Activated CD4-positive, alpha-beta T cell treated with anti-CD3 and anti-CD28 coated beads, Interleukin-2, amount 50 U/mL, for 1 hour (primary cell): ENCODE measurements at regions not wholly inside any gene's neighbourhood (a gene's known extent, or its start where the extent isn't known, plus 50 kb on each side); places are given as distances from the start of the nearest gene placed in this dataset.
"Not testable (repeated sequence)": the region's sequence is repeated elsewhere in the genome, so short reads cannot be mapped to it uniquely, and the experiment has no call there.

ENCODE experiments used
- DNase-seq: peaks from one replicate; pipeline ENCODE4 v3.0.0-alpha.2; 2020

GRCh38 chr3:164365242-164365641 is 713.1 kb downstream of the SI start:
- no peak for DNase-seq

- no peak for DNase-seq
These were observed 714.2 kb downstream of the SI start for GRCh38 chr3:164364111-164364510.

GRCh38 chr3:164360738-164361406 is 717.4 kb downstream of the SI start:
- no peak for DNase-seq

GRCh38 chr3:164360078-164360578 is 718.2 kb downstream of the SI start:
- no peak for DNase-seq

GRCh38 chr3:164352991-164353390 is 725.3 kb downstream of the SI start:
- DNase-seq: no peak

- no peak for DNase-seq
These were observed 727.2 kb downstream of the SI start for GRCh38 chr3:164351131-164351530.

- DNase-seq: not testable (repeated sequence)
These were observed 736.1 kb downstream of the SI start for GRCh38 chr3:164342206-164342605.

GRCh38 chr3:164341086-164341485 is 737.2 kb downstream of the SI start:
- no peak for DNase-seq

GRCh38 chr3:164340273-164340672 is 738.0 kb downstream of the SI start:
- no peak for DNase-seq

- no peak for DNase-seq
These were observed 745.2 kb downstream of the SI start for GRCh38 chr3:164332831-164333802.

- no peak for DNase-seq
These were observed 751.6 kb downstream of the SI start for GRCh38 chr3:164326714-164327113.

- no peak for DNase-seq
These were observed 757.3 kb downstream of the SI start for GRCh38 chr3:164320962-164321361.

GRCh38 chr3:164306042-164306441 is 772.3 kb downstream of the SI start:
- DNase-seq: no peak

- no peak for DNase-seq
These were observed 774.4 kb downstream of the SI start for GRCh38 chr3:164303894-164304293.

GRCh38 chr3:164302622-164303021 is 775.7 kb downstream of the SI start:
- no peak for DNase-seq

GRCh38 chr3:164291486-164291885 is 786.8 kb downstream of the SI start:
- not testable (repeated sequence) for DNase-seq

- no peak for DNase-seq
These were observed 799.7 kb downstream of the SI start for GRCh38 chr3:164278550-164278949.

- DNase-seq: no peak
These were observed 811.2 kb downstream of the SI start for GRCh38 chr3:164267053-164267452.

GRCh38 chr3:164250923-164251322 is 827.4 kb downstream of the SI start:
- DNase-seq: no peak

GRCh38 chr3:164236851-164237250 is 841.4 kb downstream of the SI start:
- DNase-seq: no peak

GRCh38 chr3:164235289-164236028 is 842.8 kb downstream of the SI start:
- no peak for DNase-seq

- no peak for DNase-seq
These were observed 844.3 kb downstream of the SI start for GRCh38 chr3:164233951-164234350.

GRCh38 chr3:164231718-164232117 is 846.6 kb downstream of the SI start:
- DNase-seq: no peak
